ENCODE measurements at regions not wholly inside any gene's neighbourhood (a gene's known extent, or its start where the extent isn't known, plus 50 kb on each side); places are given as distances from the start of the nearest gene placed in this dataset.

DNA sequence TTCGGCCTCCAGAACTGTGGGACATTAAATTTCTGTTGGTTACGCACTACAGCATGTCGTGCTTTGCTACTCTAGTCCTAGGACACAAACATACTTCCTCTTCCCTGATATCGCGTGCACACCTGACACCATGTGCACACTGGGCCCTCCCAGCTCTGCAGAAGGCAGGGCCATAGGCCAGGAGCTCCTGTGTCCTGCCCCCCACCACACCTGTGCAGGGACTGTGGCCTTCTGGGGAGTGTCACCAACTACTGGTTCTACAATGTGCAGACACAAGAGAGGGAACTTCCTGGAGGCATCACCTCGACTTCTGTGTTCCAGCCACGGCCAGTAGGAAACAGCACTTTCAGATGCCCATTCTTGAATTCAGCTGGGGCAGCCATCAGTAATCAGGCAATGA is 646.4 kb upstream of the MGMT start:
- DNase-seq (ENCODE audit: extremely low read depth in 1 of 2, low read depth in 1 of 2): no peak

DNA sequence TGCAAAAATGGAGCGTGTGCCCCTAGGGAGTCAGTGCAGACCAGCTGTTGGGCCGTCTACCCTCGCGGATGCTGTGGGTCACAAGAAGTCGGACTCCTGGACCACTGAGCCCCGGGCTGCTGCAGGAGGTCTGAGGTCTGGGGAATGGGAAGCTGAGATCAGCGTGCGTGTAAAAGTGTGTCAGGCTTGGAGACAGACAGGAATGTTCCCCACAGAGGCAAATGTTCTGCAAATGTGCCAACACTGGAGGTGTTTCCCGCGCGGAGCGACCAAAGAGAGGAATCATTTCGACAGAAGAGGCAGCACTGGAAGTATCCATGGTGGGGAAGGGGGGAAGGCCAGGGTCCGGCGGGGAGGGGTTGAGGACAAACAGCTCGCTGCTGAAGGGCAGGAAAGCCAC is 643.8 kb upstream of the MGMT start:
- DNase-seq (ENCODE audit: extremely low read depth in 1 of 2, low read depth in 1 of 2): no peak

DNA sequence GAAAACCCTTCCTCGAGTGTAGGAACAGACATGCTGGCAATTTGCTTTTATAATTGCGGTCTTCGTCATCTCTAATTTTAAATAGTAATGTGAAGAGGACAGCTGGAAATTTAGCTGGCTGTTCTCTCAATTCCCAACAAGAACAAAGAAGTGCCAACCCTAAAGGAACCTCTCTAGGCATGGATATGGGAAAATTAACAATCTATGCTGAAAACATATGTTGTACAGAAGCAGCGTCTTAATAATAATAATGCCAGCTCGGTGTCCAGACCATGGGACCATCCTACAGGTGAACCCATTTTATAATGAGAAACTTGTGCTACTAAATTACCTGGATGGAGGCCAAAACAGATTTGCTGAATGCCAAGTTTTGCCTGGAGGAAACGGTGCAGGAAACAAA is 641.4 kb upstream of the MGMT start:
- no peak for DNase-seq (ENCODE audit: extremely low read depth in 1 of 2, low read depth in 1 of 2)

DNA sequence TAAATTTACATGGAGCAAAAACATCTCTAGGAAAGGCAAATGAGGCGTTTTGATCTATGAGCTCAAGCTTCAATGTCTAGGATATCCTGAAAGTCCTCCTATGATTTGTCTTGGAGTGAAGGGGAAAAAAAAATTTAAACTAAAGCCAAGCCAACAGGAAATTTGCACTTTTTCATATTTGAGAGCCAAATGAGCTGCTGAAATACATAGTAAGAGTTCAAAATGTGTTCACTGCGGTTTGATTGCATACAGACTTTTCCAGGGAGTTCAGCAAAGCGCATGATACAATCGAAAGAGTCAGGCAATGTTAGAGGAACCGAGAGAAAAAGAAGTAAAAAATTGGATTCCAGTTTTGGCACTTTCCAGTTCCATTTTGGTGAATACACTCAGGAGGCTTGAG is 633.4 kb upstream of the MGMT start:
- no peak for DNase-seq (ENCODE audit: extremely low read depth in 1 of 2, low read depth in 1 of 2)

DNA sequence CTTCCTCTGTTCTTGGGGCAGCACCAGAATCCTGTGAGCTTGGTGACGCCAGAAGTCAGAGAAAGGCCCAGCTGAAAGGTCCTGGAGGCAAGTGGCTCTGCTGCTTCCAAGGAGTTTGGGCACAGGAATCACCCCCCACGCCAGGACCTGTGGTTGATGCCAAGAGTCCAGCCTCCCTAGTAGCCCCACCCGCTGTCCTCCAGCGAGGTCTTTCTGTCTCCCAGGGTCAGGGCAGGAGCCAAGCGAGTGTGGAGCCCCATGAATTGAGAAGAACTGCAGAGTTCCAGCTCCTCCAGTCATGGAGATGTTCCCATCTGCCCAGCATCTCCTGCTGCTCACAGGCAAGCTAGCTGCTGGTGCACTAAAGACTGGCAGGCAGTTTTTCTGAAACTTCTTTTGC is 631.7 kb upstream of the MGMT start:
- DNase-seq (ENCODE audit: extremely low read depth in 1 of 2, low read depth in 1 of 2): no peak

DNA sequence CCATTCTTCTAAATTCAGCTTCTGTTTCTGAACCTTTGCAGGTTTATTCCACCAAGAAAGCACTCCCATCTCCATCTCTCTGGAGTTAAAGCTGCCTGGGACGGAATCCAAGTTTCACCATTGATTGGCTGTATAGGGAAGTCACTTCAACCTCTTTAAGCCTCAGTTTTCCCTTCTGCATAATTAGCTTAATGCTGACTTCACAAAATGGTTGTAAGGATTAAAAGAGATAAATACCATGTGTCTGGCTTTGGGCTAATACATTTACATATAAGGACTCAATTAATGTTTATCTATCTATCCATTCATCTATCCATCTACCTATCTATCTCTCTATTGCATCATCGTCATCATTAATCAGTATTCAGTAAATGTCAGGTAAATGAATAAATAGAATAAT is 629.6 kb upstream of the MGMT start:
- DNase-seq (ENCODE audit: extremely low read depth in 1 of 2, low read depth in 1 of 2): no peak

DNA sequence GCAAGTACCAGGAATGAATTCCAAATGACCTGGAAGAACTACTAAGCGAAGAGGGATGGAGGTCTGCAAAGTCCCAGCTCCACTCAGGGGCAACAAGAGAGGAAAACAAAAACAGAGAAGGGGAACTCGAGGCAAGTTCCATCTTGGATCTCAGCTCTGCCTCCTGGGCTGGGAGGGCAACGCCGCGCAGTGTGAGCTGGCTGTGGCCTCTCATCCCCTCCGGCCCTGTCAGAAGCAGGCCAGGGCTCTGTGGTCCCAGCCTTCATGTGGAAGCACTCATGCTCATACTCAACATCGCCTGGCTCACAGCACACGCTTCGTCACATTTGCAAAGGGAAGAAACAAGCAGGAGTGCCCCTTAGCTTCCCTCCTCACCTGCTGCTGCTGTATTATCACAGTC is 627.9 kb upstream of the MGMT start:
- DNase-seq (ENCODE audit: extremely low read depth in 1 of 2, low read depth in 1 of 2): no peak

DNA sequence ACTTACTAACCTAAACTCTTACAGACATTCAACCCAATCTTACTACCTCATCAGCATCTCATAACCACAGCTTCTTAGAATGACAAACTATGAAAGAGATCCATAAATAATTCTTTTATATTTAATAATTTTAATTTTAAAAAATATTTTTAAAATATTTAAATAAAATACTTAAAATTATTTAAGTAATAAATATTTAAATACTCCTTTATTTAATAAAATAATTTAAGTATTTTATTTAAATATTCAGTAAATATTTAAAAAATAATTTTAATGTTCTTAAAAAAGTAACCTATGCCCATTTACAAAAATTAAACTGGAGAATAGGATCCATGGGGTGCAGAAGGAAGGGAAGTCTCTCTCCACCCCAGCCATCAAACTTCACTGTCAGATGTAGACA is 627.3 kb upstream of the MGMT start:
- no peak for DNase-seq (ENCODE audit: extremely low read depth in 1 of 2, low read depth in 1 of 2)

DNA sequence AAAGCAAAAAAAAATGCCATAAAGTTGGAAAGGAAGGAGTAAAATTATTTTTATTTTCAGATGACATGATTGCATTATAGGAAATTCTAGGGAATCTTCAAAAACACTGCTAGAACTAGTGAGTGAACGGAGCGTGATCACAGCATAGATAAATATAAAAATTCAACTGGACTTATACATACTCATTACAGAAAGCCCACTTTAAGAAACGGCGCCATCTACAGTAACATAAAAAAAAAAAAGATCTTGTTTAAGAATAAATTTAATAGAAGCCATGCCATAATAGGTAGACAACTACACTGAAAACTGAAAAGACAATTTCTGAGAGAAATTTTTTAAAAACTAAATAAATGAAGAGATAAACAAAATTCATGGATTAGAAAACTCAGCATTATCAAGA is 623.1 kb upstream of the MGMT start:
- no peak for DNase-seq (ENCODE audit: extremely low read depth in 1 of 2, low read depth in 1 of 2)

DNA sequence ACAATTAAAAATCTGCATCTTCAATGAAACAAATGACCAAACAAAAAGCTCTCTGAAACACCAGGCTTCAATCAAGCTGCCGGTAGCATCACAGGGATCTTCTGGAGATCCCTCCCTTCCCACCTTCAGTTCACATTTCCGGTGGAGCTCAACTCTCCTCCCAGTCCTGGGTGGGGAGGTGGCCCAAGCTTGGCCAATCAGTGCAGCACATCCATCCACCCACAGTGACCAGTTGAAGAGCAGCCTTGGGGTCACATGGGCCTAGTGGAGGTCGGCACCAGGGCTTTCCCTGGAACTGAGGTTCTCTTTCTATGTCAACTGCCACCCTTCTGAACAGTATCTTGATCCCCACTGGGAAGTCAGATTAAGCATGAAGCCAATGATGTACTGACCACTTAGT is 620.1 kb upstream of the MGMT start:
- no peak for DNase-seq (ENCODE audit: extremely low read depth in 1 of 2, low read depth in 1 of 2)

DNA sequence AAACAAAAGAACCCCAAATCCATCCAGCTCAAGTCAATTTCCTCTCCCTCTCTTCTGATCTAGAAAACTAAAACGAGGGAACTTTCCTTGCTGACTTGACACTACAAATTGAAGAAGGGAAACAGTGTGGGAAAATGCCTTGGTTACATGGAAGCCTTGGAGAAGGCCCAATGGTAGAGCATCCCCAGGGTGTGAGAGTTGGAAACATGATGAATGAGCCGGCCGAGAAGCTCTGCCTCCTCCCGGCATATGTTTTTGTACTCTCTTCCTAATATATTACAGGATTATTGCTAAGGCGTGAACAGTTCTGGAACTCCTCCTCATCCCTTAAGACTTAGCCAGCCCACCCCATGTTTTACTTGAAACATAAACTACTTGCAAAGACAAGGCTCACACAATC is 618.2 kb upstream of the MGMT start:
- no peak for DNase-seq (ENCODE audit: extremely low read depth in 1 of 2, low read depth in 1 of 2)

DNA sequence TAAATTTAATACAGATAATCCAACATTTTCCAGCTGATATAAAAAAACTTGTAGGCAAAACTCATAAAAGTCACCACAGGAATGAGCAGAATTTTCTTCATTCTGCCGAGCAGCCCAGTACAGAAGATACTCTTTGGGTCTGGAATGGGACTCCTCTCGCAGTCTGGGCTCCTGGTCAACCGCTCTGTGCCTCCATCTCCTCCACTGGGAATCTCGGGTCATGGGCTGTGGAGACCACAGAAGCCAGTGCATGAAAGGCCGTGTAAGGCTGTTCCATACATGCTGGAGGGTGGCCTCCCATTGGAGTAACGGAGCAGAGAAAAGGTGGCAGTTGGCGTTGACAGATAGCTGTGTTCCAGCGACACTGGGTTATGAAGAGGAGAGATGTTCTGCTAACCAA is 616.4 kb upstream of the MGMT start:
- no peak for DNase-seq (ENCODE audit: extremely low read depth in 1 of 2, low read depth in 1 of 2)

DNA sequence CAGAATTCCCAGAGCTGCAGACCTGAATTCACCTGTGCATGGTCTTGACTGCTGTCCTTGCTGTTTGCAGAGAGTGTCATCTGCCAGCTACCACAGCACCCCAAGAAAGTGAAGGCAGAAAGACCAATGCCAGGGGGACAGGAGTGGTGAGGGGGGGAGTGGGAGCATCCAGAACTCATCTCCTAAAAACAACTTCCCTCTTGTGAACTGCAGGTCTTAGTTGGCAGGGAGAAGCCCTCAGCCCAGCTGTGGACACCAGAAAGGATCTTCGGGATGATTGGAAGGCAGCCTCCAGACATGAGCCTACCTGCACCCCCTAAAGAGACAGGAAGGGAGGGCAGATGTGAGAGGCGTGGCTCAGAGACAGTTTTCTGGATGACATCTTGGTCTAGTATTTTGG is 615.8 kb upstream of the MGMT start:
- no peak for DNase-seq (ENCODE audit: extremely low read depth in 1 of 2, low read depth in 1 of 2)

DNA sequence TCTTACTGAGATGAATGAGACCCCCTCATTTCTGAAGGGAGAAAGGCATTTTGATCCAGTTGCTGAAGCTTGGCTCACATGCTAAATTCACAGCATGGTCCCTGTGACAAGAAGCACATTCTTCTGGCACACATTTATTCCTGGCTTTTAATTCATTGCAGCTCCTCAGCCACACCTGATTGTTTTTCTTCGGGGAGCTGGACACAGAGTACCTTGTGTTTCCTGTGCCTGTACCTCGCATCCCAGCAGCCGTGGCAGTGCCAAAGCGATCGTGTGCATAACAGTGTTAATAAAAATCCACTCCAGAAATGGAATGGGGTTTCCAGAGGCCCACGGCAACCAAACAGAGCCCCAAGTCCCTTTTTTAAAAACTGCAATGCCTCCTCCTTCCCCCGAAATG is 615.3 kb upstream of the MGMT start:
- DNase-seq (ENCODE audit: extremely low read depth in 1 of 2, low read depth in 1 of 2): no peak

DNA sequence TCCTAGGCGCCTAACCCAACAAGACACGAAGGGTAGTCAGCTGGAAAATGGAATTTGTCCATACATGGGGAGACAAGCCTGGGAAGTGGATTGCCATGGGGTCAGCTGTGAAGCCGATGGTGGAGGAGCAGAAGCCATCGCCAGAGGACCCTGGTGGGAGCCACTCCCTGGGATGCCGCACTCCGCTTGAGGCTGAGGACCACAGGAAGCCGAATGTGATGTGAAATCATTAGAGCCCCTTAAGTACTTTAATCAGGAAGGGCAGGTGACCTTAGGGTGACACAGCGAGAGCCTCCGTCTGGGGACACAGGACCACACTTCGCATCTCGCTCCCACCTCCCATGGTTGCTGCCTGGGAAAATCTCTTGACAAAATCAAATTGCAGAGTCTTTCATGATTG is 614.6 kb upstream of the MGMT start:
- no peak for DNase-seq (ENCODE audit: extremely low read depth in 1 of 2, low read depth in 1 of 2)

DNA sequence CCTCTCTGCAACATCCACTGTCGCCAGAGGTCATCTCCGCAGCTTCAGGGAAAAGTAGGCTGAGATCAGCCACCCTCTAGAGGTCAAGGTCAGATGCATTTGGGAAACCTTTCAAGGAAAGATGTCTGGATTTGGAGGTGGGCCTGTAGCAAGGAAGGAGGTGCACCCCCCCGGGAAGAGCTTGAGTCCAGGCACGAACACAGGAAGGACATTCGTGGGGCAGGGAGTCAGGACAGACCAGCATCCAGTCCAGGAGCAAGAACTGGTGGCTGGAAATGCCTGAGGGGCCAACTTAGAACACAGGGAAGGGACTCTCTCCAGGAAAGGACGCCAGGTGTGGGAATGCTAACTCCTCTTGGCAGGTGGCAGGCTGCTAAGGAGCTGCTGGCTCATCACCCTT is 614.1 kb upstream of the MGMT start:
- DNase-seq (ENCODE audit: extremely low read depth in 1 of 2, low read depth in 1 of 2): no peak

DNA sequence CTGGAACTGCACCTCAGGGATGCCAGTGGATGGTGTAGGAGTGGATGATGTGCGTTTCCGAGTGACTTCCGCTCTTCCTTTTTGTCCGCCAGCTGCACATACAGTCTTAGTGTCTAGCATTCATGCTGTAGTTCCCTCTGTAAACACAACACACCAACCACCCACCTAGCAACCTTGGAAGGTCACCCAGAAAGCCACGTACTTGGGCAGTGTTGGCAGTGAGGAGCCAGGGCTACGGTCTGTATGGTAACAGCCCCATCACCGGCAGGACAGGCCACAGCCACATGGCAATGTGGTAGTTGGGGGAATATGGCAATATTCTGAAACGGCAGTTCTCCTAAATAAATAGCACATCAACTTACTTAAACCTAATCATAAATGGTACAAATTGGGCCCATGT is 613.5 kb upstream of the MGMT start:
- DNase-seq (ENCODE audit: extremely low read depth in 1 of 2, low read depth in 1 of 2): no peak

DNA sequence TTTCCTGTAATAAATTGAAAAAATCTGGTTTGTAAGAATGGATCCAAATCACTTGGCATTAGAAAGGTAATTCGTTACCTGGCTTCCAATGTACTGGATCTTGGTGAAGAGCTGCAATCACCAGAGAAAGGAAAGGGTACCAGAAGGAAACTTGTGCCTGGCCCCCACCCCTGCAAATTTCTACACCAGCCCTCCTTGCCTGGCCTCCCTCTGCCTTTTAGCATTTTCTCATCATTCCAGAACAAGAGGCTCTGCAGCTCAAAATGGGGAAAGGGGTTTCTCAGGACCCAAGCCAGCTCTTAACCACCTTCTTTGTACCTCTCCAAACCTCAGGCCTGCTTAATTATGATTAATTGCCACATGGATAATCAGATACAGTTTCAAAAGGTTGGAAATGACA is 612.8 kb upstream of the MGMT start:
- DNase-seq (ENCODE audit: extremely low read depth in 1 of 2, low read depth in 1 of 2): no peak

DNA sequence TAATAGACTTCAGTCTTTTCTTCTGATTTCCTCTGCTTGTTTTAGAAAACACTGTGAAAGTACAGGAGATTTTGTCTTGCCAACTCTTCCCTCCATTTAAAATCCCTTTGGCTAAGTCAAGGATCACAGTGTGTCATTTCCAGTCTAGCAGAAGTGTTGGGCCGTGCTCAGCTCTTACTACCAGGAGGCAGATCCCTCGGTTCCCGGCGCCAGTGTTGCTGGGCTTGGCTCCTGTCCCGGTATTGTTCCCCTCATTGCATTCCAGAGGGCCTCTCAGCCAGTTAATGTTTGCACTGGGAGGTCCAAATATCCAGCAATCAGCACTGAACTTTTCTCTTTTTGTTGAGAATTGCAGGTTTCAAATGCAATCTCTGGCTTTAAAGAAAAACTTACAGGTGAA is 612.1 kb upstream of the MGMT start:
- DNase-seq (ENCODE audit: extremely low read depth in 1 of 2, low read depth in 1 of 2): no peak

DNA sequence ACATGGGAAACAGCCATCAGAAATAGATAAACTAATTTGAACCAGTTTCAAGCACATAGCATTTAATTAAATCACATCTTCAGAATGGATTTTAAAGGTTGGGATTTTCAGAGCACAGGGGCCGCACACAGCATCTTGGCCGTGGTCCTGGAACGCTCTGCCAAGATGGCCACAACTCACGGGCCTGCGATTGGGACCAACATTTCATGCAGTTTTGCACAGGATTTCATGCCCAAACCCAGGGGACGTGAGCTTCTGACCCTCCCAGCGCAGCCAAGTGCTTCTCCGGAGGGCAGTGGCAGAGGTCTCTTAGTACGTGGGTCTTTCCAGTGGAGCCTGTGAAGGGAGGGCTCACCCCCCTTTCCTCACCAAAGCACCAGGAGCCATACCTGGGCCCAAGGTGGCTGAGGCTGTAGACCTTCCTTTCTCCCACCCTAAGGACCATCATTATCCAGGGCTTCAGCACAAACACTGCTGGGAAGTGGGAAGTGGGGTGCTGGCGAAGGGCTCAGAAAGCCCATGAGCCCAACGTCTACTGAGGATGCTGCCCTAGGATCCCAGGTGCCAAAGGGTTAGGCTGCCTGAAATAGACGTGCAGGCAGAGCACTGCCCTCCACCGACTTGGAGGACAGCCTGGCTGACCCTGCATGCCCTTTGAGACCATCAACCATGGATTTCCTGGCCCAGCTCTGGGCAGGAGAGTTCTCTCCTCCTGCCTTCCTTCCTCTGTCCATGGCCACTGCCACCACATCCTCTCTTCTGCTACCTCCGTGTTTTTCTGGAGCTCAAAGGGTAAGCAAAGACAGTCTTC is 611.2 kb upstream of the MGMT start:
- DNase-seq (ENCODE audit: extremely low read depth in 1 of 2, low read depth in 1 of 2): no peak

DNA sequence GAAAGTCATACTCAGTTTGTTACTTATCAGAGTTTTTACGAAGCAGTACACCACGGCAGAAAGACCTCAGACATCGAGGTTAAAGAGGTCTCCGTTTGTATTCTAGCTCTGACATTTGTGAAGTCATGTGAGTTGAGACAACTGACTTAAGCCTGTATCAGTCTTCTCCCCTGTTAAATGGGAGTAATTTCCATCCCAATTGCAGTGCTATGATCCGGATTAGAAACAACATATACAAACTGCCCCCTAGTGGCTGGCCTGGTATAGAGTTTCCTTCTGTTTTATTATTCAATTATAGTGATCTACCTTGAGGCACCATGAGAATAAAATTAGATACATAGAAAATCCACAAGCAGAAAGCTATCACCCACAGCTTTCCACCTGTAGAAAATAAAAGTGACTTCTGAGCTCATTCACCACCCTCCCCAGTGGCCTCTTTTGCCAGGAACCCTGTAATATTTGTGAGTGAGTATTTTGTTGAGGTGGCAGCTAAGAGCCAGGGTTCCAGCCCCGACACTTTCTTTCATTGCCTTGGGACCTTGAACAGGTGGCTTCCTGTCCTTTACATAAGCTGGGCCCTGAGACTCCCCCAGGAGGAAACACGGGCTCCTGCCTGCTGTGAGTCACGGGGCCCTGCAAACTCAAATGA is 607.2 kb upstream of the MGMT start:
- DNase-seq (ENCODE audit: extremely low read depth in 1 of 2, low read depth in 1 of 2): no peak

DNA sequence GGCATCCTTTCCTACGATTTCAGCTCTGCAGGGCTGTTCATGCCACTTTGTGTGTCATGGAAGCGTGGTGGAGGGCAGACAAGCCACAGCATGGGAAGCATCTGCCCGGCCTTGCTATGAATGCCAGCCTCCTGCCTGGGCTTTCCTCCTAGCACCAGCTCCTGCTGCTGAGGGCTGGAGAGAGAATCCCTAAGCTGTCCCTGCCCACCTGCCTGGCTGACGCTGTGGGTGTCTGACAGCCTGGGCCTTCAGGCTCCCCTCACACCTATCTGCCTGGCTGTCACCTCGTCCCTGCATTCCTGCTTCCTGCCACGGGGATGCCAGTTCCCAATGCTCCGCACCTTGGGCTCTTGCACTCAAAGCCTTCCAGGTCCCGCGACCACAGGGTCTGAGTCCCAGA is 606.5 kb upstream of the MGMT start:
- DNase-seq (ENCODE audit: extremely low read depth in 1 of 2, low read depth in 1 of 2): no peak

Measured in stimulated activated CD8-positive, alpha-beta memory T cell treated with anti-CD3 and anti-CD28 coated beads, Interleukin-7, amount 100 ng/mL, for 48 hours (primary cell).